HG03571 (cell line): ENCODE measurements at regions not wholly inside any gene's neighbourhood (a gene's known extent, or its start where the extent isn't known, plus 50 kb on each side); places are given as distances from the start of the nearest gene placed in this dataset.
"Not testable (repeated sequence)": the region's sequence is repeated elsewhere in the genome, so short reads cannot be mapped to it uniquely, and the experiment has no call there.

Experiments used
- ATAC-seq: cut with Tn5 transposase; IDR thresholded peaks from one replicate; pipeline ENCODE4 v1.9.1; 2021; ENCODE audit not compliant: unreplicated experiment

- not testable (repeated sequence) for ATAC-seq
Measured at GRCh38 chr3:75312469-75312868, 351.7 kb upstream of the FRG2C start.

DNA sequence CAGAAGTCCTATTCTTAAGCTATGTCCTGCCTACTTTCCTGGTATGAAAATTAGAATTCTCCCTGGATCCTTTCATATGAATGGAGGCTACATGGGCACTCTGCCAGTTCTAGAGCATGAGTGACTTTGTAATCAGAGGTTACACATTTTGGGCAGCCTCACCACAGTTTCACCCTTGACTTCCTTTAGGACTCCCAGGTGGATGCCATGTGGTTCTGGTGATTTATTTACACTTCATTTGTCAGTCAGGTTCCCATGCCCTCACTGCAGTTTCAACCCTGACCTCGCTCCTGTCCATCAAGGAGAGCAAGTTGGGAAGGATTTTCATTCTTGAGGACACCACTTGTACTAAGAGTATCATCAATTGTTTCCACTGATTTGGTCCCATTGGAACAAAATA is 344.4 kb upstream of the FRG2C start:
- ATAC-seq = not testable (repeated sequence)

DNA sequence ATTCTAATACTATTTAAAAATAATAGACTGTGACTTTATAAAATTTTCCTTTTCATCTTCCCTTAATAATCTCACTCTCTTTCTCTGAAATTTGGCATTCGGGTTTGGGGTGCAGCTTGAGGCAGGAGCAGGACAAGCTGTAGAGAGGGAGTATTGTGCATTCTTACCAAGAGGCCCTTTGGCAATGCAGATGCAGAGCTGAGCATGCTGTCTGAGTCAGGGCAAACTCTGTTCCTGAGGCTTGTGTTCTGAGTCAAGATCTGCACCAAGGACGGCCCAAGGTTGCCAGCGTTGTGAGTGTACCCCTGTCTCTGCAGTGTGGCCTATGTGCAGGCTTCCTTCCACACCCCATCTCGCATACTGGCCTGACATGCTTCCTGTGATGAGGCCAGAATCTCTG is 343.8 kb upstream of the FRG2C start:
- no peak for ATAC-seq

- no peak for ATAC-seq
Measured at GRCh38 chr3:75321060-75321459, 343.1 kb upstream of the FRG2C start.

- ATAC-seq = not testable (repeated sequence)
Measured at GRCh38 chr3:75323936-75324335, 340.2 kb upstream of the FRG2C start.

DNA sequence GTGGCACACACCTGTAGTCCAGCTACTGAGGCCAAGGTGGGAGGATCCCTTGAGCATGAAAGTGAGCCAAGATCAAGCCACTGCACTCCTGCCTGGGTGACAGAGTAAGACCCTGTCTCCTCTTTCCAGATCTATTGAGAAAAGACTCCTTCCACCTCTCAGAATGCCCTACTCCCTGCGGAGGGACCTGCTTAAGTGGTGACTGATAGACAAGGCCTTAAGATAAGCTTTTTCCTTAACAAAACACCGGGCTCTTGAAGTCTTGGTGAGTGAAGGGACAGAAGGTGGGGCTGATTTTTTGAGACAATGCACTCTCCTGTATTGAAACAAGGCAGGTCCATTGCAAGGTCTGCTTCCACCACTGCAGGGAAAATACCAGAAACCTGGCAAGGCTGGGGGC is 338.4 kb upstream of the FRG2C start:
- ATAC-seq = no peak

GRCh38 chr3:75327453-75327852 is 336.7 kb upstream of the FRG2C start:
- ATAC-seq = no peak

DNA sequence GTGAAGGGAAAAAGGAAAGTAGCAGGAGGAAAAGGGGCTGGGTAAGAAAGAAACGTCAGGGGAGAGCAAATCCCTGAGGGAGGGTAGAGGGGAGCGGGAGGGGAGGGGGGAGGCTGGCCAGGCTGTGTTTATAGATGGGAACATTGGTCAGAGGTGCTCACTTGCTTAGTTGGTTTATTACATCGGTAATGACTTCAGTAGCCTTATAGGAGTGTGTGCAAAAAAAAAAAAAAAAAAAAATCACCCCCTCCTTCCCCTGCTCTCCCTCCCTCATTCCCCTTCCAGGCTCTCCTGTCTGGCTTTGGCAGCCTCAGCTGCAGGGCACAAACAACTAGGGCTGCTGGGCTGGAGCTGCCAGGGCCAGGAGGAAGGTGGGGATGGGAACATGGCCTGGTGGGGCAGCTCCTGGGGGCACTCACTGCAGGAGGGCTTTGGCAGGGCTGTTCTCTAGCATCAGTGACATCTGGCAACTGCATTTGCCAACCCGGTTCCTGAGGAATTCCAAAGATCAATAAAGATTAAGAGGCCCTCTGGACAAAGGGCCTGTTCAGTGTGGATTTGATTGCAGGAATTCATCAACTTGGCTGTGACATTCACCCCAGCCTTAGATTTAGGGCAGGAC is 334.5 kb upstream of the FRG2C start:
- ATAC-seq = no peak

DNA sequence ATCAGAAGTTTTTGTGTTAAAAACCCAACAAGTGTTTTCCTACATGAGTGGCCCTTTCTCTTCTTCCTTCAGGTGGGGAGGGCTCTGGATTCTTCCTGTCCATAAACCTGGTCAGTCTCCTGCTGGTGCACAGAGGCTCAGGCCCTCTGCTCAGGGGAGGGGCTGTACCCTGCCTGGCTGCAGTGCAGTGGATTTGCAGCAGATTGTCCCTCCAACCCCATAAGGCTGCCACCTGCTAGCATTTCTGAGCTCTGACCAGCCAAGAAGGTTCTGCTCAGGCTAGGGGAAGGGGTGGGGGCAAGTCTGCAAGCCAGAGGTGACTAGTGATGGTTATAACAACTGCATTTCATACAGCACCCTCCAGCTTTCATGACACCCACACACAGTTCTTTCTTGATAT is 333.7 kb upstream of the FRG2C start:
- ATAC-seq = not testable (repeated sequence)

- not testable (repeated sequence) for ATAC-seq
Measured at GRCh38 chr3:75332090-75332489, 332.0 kb upstream of the FRG2C start.

- no peak for ATAC-seq
Measured at GRCh38 chr3:75332794-75333193, 331.3 kb upstream of the FRG2C start.

DNA sequence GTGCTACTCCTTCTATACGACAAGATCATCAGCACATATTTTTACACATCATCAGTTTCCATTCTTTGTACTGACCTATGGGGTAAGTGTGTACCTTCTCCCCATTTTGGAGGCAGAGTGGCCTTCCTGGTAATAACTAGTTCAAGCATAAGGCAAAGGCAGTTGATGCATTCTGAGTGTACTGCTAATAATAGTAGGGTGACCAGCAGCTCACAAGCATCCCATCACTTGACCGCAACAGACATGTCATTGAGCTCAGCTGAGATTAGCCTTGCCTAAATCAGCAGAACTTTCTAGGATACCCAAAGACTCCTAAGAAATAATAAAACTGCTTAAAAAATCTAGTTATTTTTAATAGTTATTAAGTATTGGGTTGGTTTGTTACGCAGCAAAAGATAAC is 329.8 kb upstream of the FRG2C start:
- ATAC-seq = no peak

DNA sequence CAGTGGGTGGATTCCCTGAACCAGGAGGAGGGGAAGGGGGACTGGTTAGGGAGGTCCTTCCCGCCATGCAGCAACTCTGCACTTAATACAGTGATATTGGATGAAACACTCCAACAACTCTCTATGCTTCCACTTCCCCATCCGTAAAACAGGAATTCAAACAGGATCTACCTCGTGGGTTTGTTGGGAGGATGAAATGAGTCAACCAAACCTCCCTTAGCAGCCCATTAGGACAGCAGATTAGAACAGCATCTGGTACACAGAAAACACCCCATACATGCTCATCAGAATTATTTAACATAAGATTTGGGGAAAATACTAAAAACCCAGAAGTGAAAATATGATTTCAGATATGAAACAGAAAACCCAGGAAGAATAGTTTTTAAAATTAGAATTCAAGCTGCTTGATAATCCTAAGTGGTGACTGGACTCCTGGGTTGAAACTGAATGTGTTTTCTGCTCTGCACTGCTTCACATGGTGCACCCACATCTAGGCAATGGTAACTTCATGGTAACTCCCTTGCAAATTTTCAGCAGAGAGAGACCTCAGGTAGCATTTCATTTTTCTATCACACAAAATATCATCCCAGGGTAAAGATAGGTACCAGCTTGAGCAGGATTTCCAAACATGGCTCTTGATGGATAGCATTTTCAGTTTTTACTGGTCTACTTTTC is 326.8 kb upstream of the FRG2C start:
- no peak for ATAC-seq

- no peak for ATAC-seq
Measured at GRCh38 chr3:75338342-75338741, 325.8 kb upstream of the FRG2C start.

DNA sequence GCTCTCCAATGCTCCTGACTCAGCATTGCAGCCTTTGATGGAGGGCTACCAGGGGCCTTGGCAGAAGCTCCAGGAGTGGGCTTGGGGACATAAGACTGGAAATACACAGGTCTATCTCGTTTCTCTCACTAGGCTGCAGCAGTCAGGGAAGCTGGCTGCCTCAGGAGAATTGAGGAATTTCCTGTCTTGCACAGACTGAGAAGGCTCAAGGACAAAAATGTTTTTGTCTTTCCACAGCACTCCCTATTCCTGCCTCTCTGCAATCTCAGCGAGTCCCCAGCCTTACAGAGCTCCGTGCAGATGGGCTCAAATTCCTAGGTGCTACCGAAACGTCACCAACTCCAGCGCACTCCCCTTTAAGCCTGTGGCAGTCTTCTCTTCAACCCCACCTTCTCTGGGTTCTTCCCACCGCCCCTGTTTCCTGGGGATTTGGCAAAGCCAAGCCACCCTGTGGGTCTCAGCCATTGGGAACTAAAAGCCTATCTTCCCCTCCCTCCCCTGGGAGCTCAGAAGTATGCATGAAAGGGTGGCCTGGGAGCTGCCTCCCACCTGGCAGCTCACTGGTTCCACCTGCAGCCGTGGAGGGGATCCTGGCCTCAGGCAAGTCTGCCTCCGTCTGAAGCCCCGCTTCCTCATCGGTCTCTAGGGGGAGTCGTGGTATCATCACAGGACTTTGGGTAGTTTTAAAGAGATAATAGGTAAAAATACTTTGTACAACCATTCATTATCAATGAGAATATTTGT is 322.6 kb upstream of the FRG2C start:
- ATAC-seq = no peak

DNA sequence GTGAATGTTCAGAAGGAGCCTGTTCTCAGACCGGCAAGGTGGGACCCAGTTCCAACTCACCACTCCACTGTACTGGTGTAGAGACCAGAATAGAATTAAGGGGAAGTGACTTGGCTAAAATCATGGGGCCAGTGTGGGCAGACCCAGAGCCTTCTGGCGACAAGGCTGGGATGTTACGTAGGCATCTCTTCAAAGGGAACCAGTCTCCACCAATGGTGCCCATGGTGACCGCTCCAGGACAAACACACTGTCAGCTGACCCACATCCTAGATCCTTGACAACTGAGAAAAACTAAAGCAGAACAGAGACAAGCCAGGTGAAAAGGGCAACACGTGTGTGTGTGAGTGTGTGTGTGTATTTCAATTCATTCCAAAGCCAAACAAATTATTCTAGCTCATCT is 321.7 kb upstream of the FRG2C start:
- no peak for ATAC-seq

DNA sequence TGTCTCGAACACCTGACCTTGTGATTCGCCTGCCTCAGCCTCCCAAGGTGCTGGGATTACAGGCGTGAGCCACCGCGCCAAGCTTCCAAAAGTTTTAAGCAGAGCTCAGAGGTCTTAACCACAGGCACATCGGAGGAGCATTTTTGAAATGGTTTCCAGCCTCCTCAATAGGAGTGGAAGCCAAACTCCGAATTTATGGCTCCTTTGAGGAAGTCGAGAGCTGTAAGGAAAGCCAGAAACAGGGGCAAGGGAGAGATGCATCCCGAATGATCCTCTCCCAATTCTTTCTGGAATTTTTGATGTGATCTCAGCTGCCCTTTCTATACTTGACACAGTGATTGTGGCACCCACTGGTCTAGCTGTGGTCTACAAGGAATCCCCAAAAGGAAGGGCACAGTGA is 313.6 kb upstream of the FRG2C start:
- ATAC-seq = not testable (repeated sequence)

- not testable (repeated sequence) for ATAC-seq
Measured at GRCh38 chr3:75362086-75362784, 301.9 kb upstream of the FRG2C start.

- ATAC-seq = not testable (repeated sequence)
Measured at GRCh38 chr3:75372964-75373363, 291.2 kb upstream of the FRG2C start.

DNA sequence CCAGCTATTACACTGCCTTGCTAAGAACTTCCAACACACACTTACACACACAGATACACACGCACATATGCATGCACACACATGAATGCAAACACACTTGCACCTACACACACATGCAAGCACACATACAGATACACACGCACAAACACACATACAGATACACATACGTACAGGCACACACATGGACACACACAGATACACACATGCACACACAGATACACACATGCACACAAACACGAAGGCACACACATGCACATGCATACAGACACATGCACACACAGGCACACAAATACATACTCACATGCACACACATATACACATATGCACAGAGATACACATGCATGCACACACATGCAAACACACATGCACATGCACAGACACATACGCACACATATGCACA is 284.3 kb upstream of the FRG2C start:
- not testable (repeated sequence) for ATAC-seq

- ATAC-seq = no peak
Measured at GRCh38 chr3:75380276-75380771, 283.8 kb upstream of the FRG2C start.
